Fibroblast of skin of right quadriceps (primary cell): ENCODE measurements at regions not wholly inside any gene's neighbourhood (a gene's known extent, or its start where the extent isn't known, plus 50 kb on each side); places are given as distances from the start of the nearest gene placed in this dataset.

Experiments
- DNase-seq: peaks from one replicate; pipeline ENCODE4 v3.0.0-alpha.2; 2013

DNA sequence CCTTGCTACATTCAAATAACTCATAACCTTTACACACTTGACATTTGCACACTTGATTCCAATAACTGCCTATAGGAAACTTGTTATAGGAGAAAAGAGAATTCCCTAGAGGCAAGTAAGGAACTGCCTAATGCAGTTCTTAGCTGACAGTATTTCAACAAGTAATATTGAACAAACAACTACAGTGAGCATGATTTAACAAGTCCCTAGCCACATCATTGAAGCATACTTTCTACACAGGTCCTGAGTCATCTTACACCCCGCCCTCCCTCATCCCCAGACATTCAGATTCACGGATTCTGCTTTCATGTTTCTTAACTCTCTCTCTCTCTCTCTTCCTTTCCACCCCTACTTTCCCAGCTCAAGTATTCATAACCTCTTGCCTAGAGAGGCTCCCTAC, 153.5 kb downstream of the LSM5 start:
- no peak for DNase-seq

DNA sequence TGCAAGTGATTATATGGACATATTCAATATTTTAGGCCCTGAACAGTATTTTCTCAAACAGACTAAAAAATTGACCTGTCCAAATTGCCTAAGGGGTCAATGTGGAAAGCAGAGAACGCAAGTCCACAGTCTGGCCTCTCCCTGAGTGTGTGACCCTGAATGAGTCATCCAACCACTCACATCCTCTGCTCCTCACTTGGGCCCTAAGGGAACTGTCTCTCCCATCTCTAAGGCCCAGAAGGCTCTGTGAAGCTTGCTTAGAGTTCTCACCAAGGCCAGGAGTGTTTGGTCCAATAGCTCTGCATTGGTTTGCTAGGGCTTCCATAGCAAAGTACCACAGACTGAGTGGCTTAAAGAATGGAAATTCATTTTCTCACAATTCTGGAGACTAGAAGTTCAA, 155.1 kb downstream of the LSM5 start:
- no peak for DNase-seq

DNA sequence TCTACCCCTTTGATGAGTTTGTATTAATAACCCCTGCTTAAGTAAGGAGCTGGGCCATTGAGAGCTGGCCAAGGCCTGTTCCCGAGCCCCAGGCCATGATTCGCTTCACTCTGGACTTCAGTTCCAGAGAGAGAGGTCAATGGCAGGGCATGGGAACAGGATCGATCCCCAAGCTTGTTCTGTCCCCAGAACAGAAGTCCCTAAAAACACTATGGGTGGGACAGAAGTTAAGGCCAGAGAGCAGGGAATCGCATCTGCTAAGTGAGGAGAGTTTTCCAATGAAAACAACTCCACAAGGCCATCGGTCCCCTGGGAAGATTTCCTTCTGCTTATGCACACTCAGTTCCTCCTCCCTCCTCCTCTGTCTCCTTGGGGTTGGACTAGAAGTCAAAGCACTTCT, 159.6 kb downstream of the LSM5 start:
- DNase-seq, result no peak

DNA sequence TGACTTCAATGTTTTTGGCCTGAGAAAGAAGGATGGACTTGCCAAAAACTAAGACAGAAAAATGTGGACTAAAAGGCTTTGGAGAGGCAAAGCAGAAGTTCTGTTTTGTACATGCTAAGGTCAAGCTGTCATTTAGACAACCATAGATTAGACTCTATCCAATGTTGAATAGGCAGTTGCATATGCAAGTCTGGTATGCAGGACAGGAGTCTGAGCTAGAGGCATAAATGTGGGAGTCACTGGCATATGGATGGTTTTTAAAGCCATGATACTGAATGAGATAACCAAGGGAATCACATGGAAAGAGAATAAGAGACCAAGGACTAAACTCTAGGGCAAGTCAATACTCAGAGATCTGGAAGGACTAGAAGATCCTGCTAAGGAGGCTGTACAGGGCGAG, 164.1 kb downstream of the LSM5 start:
- no peak for DNase-seq

DNA sequence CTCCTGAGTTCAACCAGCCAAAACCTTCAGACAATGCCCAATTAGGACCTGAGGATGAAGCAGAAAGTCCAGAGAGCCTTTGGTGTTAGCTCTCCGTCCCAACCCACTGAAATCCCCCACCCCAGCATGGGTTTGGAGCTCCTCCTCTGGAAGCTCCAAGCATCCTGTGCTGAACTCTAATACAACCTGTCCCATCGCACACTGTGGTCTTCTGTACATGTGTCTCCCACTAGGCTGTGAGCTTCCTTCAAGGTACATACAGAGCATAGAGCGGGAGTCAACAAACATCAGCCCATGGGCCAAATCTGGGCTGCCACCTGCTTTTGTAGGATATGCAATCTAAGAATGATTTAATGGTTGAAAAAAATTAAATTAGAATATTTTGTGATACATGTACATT, 166.5 kb downstream of the LSM5 start:
- DNase-seq, result no peak

DNA sequence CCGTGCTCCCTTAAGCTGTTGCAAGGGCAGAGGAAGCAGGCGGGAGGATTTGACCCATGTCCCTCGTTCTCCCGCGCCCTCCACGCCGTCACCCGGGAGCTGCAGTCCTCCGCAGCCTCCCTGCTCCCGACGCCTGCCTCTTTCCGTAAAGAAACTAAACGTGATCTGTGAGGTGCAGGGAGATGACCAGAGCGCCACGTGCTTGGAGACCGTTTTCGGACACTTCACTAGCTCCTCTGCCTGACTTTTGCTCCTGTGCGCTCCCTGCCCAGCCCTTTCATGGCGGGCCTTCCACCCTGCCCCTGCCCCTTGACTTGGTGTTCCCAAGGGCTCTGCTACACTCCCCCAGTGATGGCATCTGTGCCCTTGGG, 171.2 kb downstream of the LSM5 start:
- DNase-seq, result no peak

DNA sequence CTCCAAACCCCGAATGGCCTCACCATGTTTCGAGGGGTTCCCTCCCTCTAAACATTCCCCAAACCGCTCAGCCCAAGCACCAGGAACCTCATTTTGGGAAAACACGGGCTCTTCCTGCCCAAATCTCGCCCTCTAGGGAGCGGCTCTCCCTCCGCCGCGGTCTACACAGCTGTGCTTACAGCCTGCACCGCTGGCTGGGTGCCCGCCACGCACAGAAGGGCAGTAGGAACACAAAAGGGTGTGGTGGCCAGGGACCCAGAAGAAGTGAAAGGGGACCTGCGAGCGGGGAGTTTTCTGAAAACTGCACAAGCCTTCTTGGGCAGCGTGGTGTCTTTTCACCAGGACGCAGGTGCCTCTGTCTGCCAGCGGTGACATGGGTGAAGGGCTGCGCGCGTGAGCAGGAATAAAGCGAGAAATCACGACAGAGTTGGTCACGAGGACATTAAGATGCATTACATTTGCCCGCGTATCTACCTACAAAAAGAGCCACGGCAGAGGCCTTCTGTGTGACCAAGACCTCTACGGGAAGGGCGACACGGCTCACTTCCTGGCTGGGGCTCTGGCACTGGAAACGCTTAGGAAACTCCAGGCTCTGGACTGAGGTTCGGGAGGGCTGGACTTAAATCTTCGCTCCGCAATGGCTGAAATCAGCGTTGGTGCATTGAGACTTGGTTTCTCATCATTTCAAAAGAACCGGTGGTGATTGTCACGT, 171.7 kb downstream of the LSM5 start:
- no peak for DNase-seq

DNA sequence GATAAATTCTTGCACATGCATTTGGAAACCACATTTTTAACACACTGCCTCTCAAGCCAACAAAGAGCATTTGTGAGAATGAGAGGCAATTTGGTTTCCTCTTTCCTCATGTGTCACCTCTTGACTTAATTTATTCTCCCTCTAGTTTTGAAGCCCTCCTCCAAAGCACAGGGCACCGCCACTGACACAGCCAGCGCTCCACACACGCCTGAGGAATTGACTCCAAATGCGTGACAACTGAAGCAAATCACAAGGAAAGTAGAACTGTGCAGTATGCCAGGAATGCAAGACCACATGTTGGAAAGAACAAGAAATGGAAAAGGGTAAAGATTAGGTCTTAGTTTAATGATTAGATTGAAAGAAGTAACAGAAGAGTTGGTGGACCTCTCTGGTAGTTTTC, 173.3 kb downstream of the LSM5 start:
- DNase-seq, result no peak

DNA sequence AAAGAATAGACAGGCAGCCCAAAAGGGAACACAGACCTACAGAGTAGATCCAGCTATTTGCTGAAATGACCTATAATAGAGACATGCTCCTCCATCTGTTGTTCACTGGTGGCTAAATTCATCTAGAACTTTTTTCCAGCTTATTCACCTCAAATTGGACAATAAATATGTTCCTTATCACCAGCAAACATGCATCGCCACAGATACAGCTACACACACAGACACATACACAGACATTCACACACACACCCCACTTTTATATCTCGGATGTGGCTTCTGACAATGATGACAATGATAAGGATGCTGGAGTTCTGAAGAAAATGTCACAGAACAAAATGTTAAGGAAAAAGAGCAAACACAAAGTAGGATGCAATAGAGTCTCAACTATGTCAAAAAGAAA, 175.4 kb downstream of the LSM5 start:
- no peak for DNase-seq

DNA sequence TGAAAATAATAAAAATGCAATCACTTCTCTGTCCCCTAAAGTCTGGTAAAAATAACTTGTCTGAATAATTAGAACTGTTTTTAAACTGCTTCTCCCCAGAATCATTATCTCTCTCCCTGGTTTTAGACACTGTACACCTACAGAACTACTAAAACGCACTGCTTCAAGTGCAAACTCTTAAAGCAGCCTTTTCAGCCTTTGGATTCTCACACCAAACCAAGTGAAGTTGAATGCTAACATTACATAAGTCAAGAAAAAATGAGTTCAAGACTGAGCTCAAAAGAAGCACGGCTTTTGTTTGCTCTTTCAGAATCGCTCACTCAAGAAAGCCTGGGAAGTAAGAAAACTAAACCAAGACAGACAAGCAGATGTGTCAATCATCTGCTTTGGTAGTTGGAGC, 188.8 kb downstream of the LSM5 start:
- DNase-seq, result no peak

DNA sequence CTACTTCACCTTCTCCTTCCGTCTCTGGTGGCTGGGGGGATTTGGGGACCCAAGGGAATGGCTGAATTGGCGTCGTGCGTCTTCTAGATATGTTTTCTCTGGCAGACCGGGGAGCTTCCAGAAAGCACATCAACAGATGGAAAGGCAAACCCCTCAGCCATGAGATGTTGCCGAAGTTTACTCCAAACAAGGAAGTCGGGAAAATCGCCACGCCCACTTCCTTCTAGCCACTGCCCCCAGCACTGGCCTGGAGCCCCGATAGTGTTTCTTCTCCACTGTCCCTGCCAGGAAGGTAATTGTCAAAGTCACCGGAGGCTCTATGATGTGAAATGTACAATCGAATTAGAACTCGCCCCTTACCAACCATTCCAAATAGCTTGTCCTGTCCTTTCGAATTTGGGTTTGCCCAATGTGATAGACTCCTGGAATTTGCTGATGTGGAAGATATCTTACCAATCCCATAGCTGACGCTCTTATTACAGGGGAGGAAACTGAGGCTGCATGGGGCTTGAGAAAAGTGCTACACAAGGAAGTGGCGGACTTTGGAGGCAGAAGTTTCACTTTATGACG, 191.0 kb downstream of the LSM5 start:
- DNase-seq, result no peak

DNA sequence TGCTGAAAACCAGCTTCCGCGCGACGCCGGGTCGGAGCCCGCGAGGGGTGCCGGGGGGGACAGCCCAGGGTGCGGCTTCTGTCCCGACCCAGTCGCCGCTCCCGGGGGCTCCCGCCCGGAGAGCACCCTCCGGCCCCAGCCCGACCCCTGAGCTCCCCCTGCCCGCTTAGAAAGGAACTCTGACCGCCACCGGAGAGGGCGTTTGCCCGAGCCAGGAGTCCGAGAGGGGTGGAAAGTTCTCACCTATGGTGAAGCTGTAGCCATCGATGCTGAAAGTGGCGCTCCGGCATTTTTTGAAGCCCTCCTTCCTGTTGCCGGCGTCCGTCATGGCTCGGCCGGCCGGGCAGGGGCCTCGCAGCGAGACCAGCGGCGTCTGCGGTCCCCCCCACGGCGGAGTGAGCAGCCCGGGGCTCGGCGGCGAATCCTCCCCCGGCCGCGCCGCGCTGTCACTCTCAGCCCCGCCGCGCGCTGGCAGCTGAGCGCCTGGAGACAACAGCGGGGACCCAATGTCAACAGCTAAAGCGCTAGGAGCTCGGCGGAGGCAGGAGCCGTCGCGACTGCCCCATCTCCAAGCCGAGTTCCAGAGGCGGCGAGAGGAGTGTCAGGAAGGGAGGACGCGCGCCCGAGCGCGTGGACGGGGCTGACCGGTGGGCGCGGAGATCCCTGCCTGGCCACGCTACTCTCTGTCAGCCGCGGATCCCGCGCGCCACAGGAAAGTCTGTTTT, 191.6 kb downstream of the LSM5 start:
- no peak for DNase-seq

DNA sequence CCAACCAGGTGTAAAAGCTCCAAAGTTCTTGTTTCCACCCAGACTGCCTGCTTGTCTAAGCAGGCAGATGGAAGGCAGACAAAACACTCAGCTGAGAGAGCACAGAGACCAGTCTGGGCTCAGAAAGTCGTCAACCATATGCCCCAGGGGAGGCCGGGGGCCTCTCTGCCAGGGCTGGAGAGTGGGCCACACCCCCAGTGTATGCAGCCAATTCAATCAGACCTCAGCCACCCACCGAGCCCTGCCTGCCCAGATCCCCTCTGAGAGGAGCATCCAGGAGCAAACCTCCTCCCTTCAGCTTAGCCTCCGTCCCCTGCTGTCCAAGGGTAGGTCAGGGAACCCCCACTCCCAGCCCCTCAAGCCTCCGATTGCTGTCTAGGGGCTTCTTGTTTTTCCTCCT, 196.3 kb downstream of the LSM5 start:
- no peak for DNase-seq

DNA sequence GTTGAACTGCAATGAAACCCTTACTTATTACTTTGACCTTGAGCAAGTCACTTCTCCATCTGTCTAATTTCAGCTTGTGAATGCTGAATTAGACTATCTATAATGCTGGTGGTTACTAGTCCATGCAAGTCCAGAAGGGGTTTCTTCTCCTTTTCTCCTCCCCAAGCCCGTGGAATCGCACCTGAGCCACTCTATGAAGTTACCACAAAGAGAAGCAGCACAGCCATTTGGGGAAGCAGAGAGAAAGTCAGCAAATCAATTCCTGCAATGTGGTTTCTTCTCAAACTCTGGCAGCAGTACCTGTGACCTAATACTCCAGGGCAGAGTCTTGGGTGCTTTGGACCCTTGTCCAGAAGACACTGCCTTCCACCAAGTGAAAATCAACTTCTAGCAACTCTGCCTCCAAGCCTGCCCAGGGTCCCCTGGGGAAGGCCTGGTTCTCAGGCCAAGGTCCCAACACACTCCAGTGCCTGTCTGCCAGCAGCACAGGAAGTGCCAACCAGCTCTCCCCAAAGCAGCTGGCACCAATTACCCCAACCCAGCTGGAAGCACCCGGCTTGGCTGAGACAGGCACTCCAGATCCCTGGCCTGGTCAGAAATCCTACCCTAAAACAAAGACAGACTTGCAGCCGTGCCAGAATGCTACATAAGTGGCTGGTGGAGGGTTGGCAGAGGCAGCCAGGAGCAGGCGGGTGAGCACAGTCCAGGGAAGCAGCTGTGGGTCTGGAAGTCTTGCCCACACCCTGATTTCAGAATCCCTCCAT, 200.3 kb downstream of the LSM5 start:
- no peak for DNase-seq

DNA sequence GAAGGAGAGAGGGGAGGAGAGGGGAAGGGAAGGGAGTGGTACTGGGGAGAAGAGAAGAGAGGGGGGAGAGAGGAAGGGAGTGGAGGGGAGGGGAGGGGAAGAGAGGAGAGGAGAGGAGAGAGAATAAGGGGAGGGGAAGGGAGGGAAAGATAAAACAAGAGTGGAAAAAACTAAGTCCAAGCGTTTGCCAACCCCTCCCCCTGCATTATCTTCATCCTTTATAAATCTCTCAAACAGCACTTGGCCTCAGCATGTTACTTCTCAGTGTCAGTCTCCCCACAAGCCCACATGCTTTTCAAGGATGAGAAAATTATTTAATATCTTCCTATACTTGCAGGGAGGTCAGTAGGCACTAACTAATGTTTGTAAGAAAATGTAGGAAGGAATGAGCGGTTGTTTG, 204.5 kb downstream of the LSM5 start:
- DNase-seq, result no peak

DNA sequence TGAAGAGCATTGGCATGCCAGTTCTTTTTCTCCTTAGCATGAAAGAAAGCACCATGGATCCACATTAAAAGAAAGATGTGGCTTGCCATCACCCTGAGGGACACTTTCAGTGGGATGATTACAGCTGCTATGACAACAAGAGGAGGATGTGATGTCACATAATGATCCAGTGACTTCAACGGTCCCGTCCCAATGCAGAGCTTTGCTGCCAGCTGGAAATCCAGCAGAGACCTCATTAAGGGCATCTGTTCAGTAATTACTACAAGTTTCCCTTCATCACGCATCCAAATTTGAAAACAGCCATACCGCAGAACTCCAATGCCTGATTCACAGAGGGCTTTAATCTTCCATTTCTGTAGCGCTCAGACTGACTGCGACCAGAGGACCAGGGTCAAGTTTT, 206.6 kb downstream of the LSM5 start:
- no peak for DNase-seq

DNA sequence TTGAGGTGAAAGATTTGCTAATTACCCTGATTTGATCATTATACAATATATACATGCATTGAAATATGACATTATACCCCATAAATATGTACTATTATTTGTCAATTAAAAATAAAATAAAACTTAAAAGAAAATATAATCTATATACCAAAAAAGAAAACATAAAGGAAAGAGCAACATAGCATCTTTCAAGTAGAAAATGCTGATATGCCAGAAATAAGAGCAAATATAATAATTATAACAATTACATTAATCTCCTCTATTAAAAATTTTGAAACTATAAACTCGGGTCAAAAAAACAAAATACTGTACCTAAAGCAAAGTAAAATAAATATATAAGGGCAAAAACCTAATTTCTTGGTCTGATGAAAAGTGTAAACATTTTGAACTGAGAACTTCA, 209.3 kb upstream of the PDE1C start:
- no peak for DNase-seq

DNA sequence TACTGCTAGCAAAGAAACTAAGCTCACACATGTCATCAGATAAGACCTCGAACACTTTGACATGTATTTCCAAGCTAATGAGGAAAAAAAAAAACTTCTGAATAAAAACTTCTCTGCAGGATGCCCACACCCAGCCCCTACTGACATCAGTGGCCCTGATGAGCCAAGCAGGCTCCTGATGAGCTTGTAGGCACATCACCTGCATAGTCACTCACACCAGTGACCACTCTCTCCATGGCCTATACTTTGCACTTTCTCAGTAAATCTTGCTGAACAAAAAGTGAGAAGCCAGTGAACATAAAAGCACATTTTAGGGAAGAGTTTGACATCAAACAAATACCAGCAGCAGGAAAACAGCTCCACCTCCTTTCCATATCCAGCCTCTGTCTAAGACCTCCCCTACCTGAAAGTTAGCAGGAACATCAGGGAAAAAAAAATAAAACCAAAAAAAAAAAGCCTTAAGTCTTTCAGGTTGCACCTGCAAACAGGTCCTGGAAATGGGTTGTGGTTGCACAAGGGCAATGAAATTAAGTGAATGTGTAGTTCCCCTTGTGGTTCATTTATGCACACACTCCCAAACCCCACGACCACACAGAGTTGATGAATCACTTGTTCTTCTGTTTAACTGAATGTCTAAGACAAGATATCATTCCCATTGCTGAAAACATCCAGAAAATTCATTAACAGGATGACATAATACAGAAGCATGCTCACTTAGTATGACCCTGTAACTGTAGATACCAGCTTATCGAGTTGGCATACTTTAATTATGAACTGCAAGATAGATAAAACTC, 205.2 kb upstream of the PDE1C start:
- DNase-seq, result no peak

DNA sequence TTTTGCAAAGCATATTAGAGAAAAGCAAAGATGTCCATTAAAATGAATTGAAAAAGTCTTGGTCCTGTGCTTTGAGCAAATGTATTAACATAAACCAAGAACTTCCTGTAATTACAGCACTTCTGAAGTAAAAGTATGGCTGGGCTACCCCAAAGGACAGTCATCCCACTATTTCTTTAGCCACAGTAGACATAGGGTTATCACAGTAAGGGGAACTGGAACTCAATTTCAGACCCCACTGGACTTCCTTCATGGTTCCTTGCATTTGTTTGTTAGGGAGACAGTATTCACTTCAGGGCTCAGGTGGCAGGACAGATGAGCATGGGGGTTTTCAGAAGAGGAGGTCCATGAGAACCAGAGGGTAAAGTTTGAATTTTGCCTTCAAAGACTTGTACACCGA, 203.1 kb upstream of the PDE1C start:
- DNase-seq, result no peak

DNA sequence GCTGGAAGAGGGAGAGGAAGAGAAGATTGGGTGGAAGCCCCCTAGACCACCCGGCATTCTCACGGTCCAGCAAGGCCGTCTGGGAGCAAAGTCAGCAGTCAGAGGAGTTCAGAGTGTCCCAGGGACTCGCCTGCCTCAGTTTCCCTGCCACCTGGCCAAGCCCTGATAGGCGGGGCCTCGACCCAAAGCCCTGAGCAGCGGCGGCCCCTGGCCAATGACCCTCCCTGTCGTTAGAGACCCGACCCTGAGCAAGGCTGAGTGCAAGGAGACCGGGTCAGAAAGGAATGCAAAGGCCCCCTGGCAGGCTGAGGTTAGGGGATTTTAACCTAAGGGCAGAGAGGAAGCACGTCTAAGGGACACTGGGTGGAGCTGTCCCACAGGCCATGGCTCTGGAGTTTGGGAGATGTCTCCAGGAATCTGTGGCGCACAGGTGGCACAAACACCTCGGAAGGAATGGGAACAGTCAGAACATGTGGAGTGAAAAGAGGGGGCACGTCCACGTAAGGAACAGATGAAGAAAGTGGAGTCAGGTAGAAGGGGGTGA, 196.8 kb upstream of the PDE1C start:
- no peak for DNase-seq

DNA sequence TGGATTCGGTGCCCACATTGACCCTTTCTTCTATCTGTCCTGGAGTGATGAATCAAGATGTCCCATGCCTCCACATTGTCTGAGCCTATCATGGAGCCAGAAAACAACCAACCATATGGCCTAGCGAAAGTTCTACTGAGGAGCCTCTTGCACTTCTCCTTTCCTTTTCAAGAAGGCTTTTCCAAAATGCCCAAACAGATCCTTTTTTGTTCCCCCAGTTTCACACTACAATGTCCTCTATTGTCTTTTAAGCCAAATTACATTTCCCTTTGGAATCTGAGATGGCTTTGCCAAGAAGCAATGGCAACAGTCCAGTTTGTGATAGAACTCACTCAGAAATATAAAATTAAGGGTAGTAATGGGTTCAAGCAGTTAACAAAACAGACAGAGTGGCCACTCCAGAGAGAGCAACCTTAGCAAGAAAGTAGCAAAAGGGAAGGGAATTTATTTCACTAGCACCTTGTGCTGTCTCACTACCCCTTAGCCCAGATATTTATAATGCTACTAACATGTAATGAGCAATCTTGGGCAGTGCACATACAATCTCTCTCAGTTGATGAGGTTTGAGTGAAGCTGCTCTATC, 194.6 kb upstream of the PDE1C start:
- no peak for DNase-seq

DNA sequence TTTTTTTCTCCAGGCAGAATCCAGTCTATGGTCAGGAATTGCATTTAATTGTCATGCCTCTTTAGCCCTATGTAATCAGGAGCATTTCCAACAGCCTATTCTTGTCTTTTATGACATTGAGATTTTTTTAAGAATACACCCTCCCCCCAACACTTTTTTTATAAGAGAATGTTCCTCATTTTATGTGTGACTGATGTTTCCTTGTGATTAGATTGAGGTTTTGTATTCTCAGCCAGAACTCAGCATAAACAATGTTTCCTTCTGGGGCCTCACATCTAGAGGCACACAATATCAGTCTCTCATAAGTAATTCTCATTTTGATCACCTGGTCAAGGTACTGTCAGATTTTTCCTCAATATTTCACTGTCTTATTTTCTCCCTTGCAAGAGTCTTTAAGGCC, 193.4 kb upstream of the PDE1C start:
- DNase-seq, result no peak
